HG03280 (cell line): ENCODE measurements at regions not wholly inside any gene's neighbourhood (a gene's known extent, or its start where the extent isn't known, plus 50 kb on each side); places are given as distances from the start of the nearest gene placed in this dataset.
"Not testable (repeated sequence)": the region's sequence is repeated elsewhere in the genome, so short reads cannot be mapped to it uniquely, and the experiment has no call there.

ENCODE experiments used
- ATAC-seq: cut with Tn5 transposase; IDR thresholded peaks from one replicate; pipeline ENCODE4 v1.9.1; 2021; ENCODE audit warnings: mild to moderate bottlenecking, moderate library complexity; ENCODE audit not compliant: unreplicated experiment

GRCh38 chr5:124796495-124796894 is 50.1 kb upstream of the ZNF608 start:
- ATAC-seq = no peak

DNA sequence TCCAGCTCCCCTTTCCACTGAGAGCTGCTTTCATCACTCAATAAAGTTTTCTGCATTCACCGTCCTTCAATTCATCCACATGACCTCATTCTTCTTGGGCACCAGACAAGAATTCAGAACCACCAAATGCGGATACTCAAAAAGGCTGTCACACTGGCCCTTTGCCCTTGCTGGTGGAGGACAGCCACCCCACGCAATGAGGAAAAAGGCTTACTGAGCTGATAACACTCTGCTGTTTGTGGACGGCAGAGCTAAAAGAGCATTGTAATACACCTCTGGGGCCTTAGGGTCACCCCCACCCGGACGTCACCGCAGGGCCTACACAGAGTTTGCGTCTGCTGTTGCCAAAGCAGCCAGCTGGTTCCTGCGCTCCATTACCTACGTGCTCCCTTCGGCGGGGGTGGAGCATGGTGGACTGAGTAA is 51.2 kb upstream of the ZNF608 start:
- ATAC-seq = no peak

GRCh38 chr5:124798890-124799289 is 52.5 kb upstream of the ZNF608 start:
- no peak for ATAC-seq

- ATAC-seq = no peak
Measured at GRCh38 chr5:124801551-124801950, 55.1 kb upstream of the ZNF608 start.

- no peak for ATAC-seq
Measured at GRCh38 chr5:124803617-124804323, 57.3 kb upstream of the ZNF608 start.

DNA sequence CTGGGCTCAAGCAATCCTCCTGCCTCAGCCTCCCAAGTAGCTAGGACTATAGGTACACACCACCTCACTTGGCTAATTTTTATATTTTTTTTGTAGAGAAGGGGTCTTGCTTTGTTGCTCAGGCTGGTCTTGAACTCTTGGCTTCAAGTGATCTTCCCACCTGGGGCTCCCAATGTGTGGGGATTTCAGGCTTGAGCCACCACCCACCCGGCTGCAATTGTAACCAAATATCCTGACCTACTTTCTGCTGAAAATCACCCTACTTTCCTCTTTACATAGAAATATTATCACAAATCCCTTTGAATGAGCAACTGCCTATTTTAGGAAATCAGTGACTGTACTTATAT is 59.6 kb upstream of the ZNF608 start:
- no peak for ATAC-seq

GRCh38 chr5:124806373-124807077 is 60.1 kb upstream of the ZNF608 start:
- no peak for ATAC-seq

- no peak for ATAC-seq
Measured at GRCh38 chr5:124808842-124809268, 62.4 kb upstream of the ZNF608 start.

DNA sequence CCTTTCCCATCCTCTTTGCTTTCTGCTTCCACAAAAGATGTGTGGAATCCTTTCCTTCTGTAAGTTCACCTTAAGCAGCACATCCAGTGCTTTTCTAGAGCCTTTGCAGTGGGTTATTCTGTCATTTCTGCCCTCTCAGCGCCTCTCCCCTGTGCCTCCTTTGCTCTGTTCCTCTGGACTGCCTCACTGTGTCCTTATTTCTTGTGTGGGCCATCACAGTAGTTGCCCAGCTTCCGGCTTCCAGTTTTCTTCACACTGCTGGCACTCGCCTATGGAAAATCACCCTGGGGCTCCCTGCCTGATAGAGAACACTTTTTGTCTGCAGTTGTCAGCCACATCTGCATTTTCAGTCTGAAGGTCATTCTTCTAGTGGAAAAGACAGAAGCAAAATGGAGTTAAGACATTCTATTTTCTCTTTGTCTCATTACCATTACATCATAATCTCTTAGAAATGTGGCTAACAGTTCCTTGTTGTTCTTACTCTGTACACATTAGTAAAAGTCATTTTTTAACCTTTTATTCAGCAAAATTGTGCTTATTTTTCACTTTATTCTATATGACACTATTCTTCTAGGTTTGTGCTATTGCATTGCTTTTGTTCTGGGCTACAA is 64.1 kb upstream of the ZNF608 start:
- no peak for ATAC-seq

- no peak for ATAC-seq
Measured at GRCh38 chr5:124812771-124813358, 66.4 kb upstream of the ZNF608 start.

GRCh38 chr5:124816381-124816780 is 69.9 kb upstream of the ZNF608 start:
- ATAC-seq = no peak

DNA sequence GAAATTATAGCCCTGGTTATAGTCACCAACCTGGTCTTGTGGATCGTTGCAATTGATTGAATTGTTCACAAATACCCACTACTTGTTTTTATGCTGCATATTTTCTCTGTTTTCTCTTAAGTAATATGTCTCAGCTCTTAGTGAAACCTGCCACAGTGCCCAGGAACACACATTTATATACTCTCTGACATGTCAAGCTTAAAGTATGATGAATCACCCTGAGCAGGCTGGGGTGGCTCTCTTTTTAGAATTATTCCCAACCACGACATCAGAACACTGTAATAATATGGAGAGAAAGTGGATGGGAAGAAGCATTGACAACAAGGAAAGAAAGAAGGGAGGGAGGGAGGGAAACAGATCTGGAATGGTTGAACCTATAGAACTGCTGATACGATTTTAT is 72.8 kb upstream of the ZNF608 start:
- ATAC-seq = no peak

- ATAC-seq = no peak
Measured at GRCh38 chr5:124822647-124823046, 76.2 kb upstream of the ZNF608 start.

DNA sequence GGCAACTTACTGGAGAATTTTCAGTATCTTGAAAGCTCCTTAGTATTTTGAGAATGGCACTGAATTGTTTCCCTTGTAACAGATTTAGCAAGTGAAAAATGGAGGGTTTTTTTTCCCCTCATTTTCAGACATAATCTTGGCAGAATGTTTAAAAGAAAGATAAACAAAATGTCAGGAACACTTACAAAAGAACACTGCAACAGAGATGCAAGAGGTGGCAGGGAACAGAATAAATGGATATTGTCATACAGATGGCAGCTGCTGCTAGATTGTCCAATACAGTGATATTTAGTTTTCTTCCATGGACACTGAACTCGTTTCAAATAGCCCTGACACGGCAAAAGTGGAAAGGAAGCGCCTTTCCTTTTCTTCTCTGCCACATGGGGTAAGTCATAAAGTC is 76.9 kb upstream of the ZNF608 start:
- no peak for ATAC-seq

DNA sequence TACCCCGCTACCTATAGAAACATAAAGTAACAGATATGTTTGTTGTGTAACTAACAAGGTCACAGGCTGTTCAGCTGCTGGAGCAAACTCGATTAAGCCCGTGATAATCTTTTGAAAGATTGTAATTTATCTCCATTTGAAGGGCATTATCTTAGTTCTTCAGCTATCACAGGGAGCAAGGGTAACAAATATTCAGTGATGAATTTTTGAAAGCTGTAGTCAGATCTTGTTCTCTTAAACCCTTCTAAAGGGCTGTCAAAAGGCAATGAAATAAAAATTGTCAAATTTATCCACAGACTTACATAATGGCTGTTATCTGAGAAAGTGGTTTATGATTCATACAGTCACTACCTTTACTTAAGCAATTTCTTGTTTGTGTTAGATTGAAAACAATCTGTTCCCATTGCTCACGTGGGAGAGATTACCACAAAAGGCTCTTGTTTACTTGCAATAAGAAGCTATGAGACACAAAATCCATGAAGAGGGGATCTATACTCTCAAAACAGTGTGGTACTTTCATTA is 78.3 kb upstream of the ZNF608 start:
- ATAC-seq = no peak

DNA sequence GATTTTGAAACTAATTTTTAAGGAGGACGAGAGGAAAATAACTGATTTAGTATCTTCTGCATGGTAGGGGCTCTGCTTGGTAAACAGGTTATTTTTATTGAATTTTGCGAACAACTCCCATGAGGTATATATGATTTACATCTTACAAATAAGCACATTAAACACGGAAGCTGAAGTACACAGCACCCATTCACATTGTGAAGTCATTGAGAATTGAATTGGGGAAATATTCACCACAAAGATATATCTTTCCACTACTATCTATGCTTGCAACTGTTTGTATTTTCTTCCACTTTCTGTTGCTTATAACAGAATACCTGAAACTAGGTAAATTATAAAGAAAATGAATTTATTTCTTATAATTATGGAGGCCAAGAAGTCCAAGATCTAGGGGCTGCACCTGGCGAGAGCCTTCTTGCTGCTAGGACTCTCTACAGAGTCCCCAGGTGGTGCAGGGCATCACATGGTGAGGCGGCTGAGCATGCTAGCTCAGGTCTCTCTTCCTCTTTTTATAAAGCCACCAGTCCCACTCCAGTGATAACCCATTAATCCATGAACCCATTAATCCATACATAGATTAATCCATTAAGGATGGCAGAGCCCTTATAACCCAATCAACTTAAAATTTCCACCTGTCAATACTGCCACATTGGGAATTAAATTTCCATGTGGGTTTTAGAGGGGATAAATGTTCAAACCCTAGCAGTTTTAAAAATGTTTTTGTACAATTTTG is 79.0 kb upstream of the ZNF608 start:
- ATAC-seq = peak; percentile 81

GRCh38 chr5:124825983-124826337 is 79.5 kb upstream of the ZNF608 start:
- no peak for ATAC-seq

GRCh38 chr5:124828731-124829234 is 82.3 kb upstream of the ZNF608 start:
- no peak for ATAC-seq

DNA sequence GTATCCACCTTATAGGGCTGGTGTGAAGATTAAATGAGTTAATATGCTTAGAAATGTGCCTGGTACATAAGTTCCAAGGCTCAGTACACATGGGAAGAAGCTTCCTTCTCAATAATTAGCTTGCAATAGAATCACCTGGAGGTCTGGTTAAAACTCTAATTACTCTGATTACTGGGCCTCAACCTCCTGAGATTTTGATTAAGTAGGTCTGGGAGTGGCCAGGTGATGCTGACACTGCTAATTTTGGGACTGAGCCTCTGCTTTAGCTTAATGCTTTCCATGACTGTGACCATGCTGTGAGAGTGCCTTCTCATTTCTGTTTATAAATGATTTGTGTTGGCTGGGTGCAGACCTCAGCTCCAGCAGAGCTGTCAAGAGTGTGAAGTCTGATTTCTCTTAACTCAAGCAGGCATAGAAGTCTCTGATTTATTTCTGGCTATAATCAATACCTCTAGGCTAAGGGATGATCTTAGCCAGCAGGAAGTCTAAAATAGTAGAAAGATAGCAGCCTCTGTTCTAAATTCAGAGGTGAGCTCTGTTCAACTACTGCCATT is 85.3 kb upstream of the ZNF608 start:
- ATAC-seq = no peak

DNA sequence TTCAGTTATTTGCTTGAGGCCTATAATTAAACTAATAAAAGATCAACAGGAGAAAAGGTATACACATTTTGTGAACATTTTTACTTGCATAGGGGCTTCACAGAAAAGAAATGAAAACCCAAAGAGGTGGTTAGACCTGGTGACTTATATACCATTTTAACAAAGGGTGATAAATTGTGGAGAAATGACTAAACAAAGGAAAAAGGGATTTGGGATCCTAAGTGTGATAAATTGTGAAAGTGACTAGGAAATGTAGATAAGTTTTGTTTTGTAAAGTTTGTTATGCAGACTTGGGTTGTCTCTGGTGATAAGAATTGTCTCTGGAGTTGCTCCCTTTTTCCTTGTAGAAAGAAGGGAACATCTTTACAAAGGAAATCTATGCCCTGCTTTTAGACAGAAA is 86.1 kb upstream of the ZNF608 start:
- ATAC-seq = no peak

DNA sequence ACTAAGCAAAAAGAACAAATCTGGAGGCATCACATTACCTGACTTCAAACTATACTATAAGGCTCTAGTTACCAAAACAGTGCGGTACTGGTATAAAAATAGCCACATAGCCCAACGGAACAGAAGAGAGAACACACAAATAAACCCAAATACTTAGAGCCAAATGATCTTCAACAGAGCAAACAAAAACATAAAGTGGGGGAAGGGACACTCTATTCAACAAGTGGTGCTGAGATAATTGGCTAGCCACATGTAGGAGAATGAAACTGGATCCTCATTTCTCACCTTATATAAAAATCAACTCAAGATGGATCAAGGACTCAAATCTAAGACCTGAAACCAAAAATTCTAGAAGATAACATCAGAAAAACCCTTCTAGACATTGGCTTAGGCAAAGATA is 89.9 kb upstream of the ZNF608 start:
- ATAC-seq = not testable (repeated sequence)
